H1 (cell line): ENCODE measurements at regions not wholly inside any gene's neighbourhood (a gene's known extent, or its start where the extent isn't known, plus 50 kb on each side); places are given as distances from the start of the nearest gene placed in this dataset.

Experiments
- GTF2F1 ChIP-seq: IDR thresholded peaks from 2 replicates; pipeline ENCODE4 v1.6.1; 2012; ENCODE audit warnings: low read depth, low read length, improper control_type of control experiment, borderline replicate concordance
- JUND ChIP-seq: IDR thresholded peaks from 2 replicates; pipeline ENCODE4 v1.6.1; 2011; ENCODE audit warnings: mild to moderate bottlenecking, improper control_type of control experiment, low read length
- PHF8 ChIP-seq: fragments of 200-600 bp; sonication (generic); conservative IDR thresholded peaks from 2 replicates; pipeline ENCODE4 v1.7.1; 2012; ENCODE audit warnings: low read depth, mild to moderate bottlenecking, inconsistent platforms, low read length, moderate library complexity
- POLR2AphosphoS5 ChIP-seq: IDR thresholded peaks from 2 replicates; pipeline ENCODE4 v1.6.1; 2011; ENCODE audit warnings: low read depth, low read length
- SP2 ChIP-seq: IDR thresholded peaks from 2 replicates; pipeline ENCODE4 v1.6.1; 2012; ENCODE audit warnings: mild to moderate bottlenecking, low read length, inconsistent platforms
- YY1 ChIP-seq: IDR thresholded peaks from 2 replicates; pipeline ENCODE4 v1.6.1; 2011; ENCODE audit warnings: low read depth, mild to moderate bottlenecking, low read length
- ZNF274 ChIP-seq: IDR thresholded peaks from 2 replicates; pipeline ENCODE4 v1.7.0; 2012; ENCODE audit warnings: low read length, borderline replicate concordance; ENCODE audit errors: extremely low read depth

GRCh38 chr13:59203855-59204254 lies 959.9 kb downstream of the DIAPH3 start (continued):
- TF ChIP-seq POLR2AphosphoS5 (no peak), GTF2F1 (no peak), ZNF274 (no peak), YY1 (no peak), PHF8 (no peak), JUND (no peak), SP2 (no peak)
- TF ChIP-seq, all 59 proteins: peak for 0
